ENCODE measurements at regions not wholly inside any gene's neighbourhood (a gene's known extent, or its start where the extent isn't known, plus 50 kb on each side); places are given as distances from the start of the nearest gene placed in this dataset.

- 84% methylated on average over 2 of the region's 2 CpGs; no CpG with 5 or more reads in 1 of the 2 experiments for WGBS, 2 experiments (ENCODE audit: extremely low coverage in 1 of 2, insufficient coverage in 1 of 2, insufficient read length in 1 of 2, insufficient replicate concordance in 2 of 2, low coverage in 1 of 2, low lambda C conversion rate in 2 of 2, missing lambda C conversion rate in 1 of 2)
Measured at GRCh38 chr6:68186870-68187269, 448.2 kb upstream of the ADGRB3 start.

More at GRCh38 chr6:68186870-68187269, 448.2 kb upstream of the ADGRB3 start:
- H2AFZ ChIP-seq (ENCODE audit: low read length) = no peak overlapping the region
- H3K18ac ChIP-seq (ENCODE audit: extremely low read depth, low read length) = no peak overlapping the region
- peaks cover 0 to 3% of the 10 kb centered on the region in 2 experiments for H4K20me1 ChIP-seq (replicated peaks in 1 of 2; ENCODE audit: control insufficient read depth in 1 of 2, insufficient read depth in 2 of 2, low read length in 2 of 2)
- no peak overlapping the region for H3K56ac ChIP-seq (replicated peaks; ENCODE audit: insufficient read length, low read depth, low read length)
- H3K4me3 ChIP-seq (ENCODE audit: extremely low read depth in 1 of 4, insufficient read depth in 2 of 4, low read depth in 3 of 4, low read length in 4 of 4) = no peak overlapping the region
- no peak overlapping the region for H2BK12ac ChIP-seq (ENCODE audit: low read depth, low read length)
- peaks cover 0 to 3% (median 1%) of the 10 kb centered on the region in 4 experiments; a peak in 3 of 7 replicates for H3K4me1 ChIP-seq (replicated peaks in 1 of 4; ENCODE audit: control insufficient read depth in 3 of 4, insufficient read depth in 4 of 4, low read length in 3 of 4)
- H3K14ac ChIP-seq (ENCODE audit: insufficient read length) = no peak overlapping the region
- TF ChIP-seq HDAC6 (IDR thresholded peaks at IDR 0.05; ENCODE audit: low read depth, low read length) = no peak
- no peak for TF ChIP-seq MAFK (IDR thresholded peaks at IDR 0.05; ENCODE audit: low read depth, low read length)
- no peak for TF ChIP-seq KDM4A (IDR thresholded peaks at IDR 0.05; ENCODE audit: low read depth, low read length, severe bottlenecking)
- no peak for TF ChIP-seq TAF7 (optimal IDR thresholded peaks at IDR 0.05; ENCODE audit: borderline replicate concordance, low read depth, low read length)
- H3K4ac ChIP-seq (replicated peaks; ENCODE audit: insufficient read length, low read depth, low read length) = no peak overlapping the region
- no peak for FAIRE-seq
- no peak overlapping the region for H2AK5ac ChIP-seq (ENCODE audit: low read depth, low read length)
- H4K91ac ChIP-seq (replicated peaks; ENCODE audit: insufficient read length, low read length) = no peak overlapping the region
- no peak for DNase-seq (ENCODE audit: low read depth in 1 of 2, low spot score in 2 of 2)
- H3K27me3 ChIP-seq (replicated peaks in 1 of 4; ENCODE audit: control insufficient read depth in 3 of 4, extremely low read depth in 1 of 4, insufficient read depth in 3 of 4, low read length in 3 of 4) = peaks cover 3 to 15% (median 14%) of the 10 kb centered on the region in 4 experiments
- H3K9ac ChIP-seq (replicated peaks in 1 of 4; ENCODE audit: extremely low read depth in 1 of 4, low read depth in 3 of 4, low read length in 3 of 4) = no peak overlapping the region
- H3K79me1 ChIP-seq (ENCODE audit: low read depth, low read length) = no peaks in the 10 kb centered on the region
- H3K23ac ChIP-seq (ENCODE audit: insufficient read length) = no peak overlapping the region
- no peak overlapping the region for H2BK5ac ChIP-seq (ENCODE audit: low read depth, low read length)
- H4K5ac ChIP-seq (ENCODE audit: insufficient read length, low read depth, low read length) = no peak overlapping the region
- H3K9me3 ChIP-seq (ENCODE audit: insufficient read depth in 2 of 2, low read depth in 1 of 2, low read length in 1 of 2) = no peaks in the 10 kb centered on the region
- no peak overlapping the region for H3K27ac ChIP-seq (ENCODE audit: low read depth, low read length)
- H2BK120ac ChIP-seq (replicated peaks; ENCODE audit: low read depth, low read length) = no peak overlapping the region
- ChIA-PET POLR2A (ENCODE audit: partially characterized antibody) (no interaction called here), CTCF (ENCODE audit: partially characterized antibody) (no interaction called here)
- no peak overlapping the region for H2BK20ac ChIP-seq (ENCODE audit: low read length)
- H3K36me3 ChIP-seq (ENCODE audit: control insufficient read depth in 2 of 4, insufficient read depth in 4 of 4, low read length in 3 of 4) = no peaks in the 10 kb centered on the region
- no peak overlapping the region; a peak in 1 of 4 replicates for H3K4me2 ChIP-seq (ENCODE audit: insufficient read depth in 1 of 2, low read depth in 2 of 2, low read length in 2 of 2)
- H3K23me2 ChIP-seq (ENCODE audit: low read depth, low read length) = no peaks in the 10 kb centered on the region; the same call in 1 of the 2 replicates
- H2BK15ac ChIP-seq (ENCODE audit: low read length) = no peak overlapping the region
- H3K79me2 ChIP-seq (ENCODE audit: control insufficient read depth in 1 of 2, insufficient read depth in 2 of 2, low read length in 2 of 2) = no peaks in the 10 kb centered on the region
- H4K8ac ChIP-seq (ENCODE audit: extremely low read depth, insufficient read depth, low read length) = no peak overlapping the region

Data from H1 (cell line).